Mesothelial cell of epicardium (in vitro differentiated cells): ENCODE measurements at regions not wholly inside any gene's neighbourhood (a gene's known extent, or its start where the extent isn't known, plus 50 kb on each side); places are given as distances from the start of the nearest gene placed in this dataset.

ENCODE experiments used
- DNase-seq, 2 experiments: peaks; one replicate each; pipeline ENCODE4 v3.0.0; 2021; ENCODE audit warnings: low spot score in 2 of 2; ENCODE audit not compliant: unreplicated experiment in 2 of 2
- H3K27ac Mint-ChIP-seq: 2 replicates; pipeline ENCODE4 v1.8.0; 2021; ENCODE audit warnings: mixed read lengths
- H3K27me3 Mint-ChIP-seq: 2 replicates; pipeline ENCODE4 v1.8.0; 2021; ENCODE audit warnings: low read depth, mixed read lengths
- H3K36me3 Mint-ChIP-seq: 2 replicates; pipeline ENCODE4 v1.8.0; 2021; ENCODE audit warnings: mixed read lengths
- H3K4me1 Mint-ChIP-seq: 2 replicates; pipeline ENCODE4 v1.8.0; 2021; ENCODE audit warnings: mixed read lengths
- H3K4me3 Mint-ChIP-seq: 2 replicates; pipeline ENCODE4 v1.8.0; 2021; ENCODE audit warnings: mild to moderate bottlenecking, moderate library complexity, mixed read lengths
- H3K9me3 Mint-ChIP-seq: 2 replicates; pipeline ENCODE4 v1.8.0; 2021; ENCODE audit warnings: mixed read lengths
- TF ChIP-seq, protein P1 (sequence below): fragments of 200-600 bp; sonication (generic); IDR thresholded peaks from one replicate; pipeline ENCODE4 v1.5.0; 2021; ENCODE audit warnings: antibody characterized with exemption; ENCODE audit not compliant: unreplicated experiment

DNA sequence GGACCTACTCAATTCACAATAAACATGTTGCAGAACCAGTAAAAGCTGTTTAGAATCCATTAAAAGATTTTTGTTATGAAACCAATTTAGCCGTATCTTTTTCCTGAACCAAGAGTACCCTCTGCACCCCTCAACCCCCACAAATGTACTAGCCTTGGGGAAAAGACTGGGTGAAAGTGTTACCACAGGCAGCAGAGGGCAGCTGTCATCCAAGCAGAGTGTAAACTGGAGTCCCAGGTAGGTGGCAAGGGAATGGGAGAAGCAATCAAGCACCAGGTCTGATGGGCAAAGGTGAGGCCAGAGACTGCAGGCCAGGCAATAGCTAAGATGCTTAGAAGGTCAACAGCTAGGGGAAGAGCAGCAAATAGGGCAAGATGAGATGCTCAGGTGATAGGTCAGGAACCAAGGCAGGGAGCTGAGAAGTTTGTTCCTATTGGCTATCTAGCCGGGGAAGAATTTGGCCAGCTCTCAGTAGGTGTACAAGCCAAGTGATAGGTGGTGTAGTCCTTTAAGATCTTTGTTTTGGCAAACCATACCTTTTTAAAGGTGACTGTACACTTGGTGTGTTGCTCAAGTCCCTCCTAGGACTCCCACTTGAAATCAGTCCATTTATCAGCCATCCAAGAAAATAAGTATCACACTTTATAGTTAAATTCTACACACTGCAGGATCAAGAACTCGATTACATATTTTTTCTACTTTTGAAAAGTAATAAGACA, 77.8 kb upstream of the CCDC112 start:
- DNase-seq = no peak
- TF ChIP-seq, protein P1, sequence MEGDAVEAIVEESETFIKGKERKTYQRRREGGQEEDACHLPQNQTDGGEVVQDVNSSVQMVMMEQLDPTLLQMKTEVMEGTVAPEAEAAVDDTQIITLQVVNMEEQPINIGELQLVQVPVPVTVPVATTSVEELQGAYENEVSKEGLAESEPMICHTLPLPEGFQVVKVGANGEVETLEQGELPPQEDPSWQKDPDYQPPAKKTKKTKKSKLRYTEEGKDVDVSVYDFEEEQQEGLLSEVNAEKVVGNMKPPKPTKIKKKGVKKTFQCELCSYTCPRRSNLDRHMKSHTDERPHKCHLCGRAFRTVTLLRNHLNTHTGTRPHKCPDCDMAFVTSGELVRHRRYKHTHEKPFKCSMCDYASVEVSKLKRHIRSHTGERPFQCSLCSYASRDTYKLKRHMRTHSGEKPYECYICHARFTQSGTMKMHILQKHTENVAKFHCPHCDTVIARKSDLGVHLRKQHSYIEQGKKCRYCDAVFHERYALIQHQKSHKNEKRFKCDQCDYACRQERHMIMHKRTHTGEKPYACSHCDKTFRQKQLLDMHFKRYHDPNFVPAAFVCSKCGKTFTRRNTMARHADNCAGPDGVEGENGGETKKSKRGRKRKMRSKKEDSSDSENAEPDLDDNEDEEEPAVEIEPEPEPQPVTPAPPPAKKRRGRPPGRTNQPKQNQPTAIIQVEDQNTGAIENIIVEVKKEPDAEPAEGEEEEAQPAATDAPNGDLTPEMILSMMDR = no peak
- peaks cover 6% of the 10 kb centered on the region for H3K4me1 Mint-ChIP-seq

DNA sequence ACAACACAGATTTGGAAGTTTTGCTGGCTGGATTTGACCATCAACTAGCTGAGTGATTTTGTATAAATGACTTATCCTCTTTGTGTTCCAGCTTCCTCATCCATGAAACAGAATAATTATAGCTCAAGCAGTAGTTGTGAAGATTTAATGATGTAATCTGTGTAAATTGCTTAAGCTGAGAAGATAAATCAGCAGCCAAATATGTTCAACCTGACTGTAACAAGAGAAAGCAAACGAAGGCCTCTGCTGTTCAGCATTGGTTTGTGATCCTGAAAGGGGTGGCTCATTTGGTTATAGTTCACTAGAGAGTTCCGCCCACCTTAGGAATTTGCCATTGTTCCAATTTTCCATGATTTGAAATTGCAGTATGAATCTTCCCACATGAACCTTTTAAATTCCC, 75.7 kb upstream of the CCDC112 start:
- no peaks in the 10 kb centered on the region for H3K27me3 Mint-ChIP-seq
- no peaks in the 10 kb centered on the region for H3K4me1 Mint-ChIP-seq
- H3K36me3 Mint-ChIP-seq = no peaks in the 10 kb centered on the region
- no peak overlapping the region for H3K27ac Mint-ChIP-seq
- H3K9me3 Mint-ChIP-seq = no peaks in the 10 kb centered on the region
- TF ChIP-seq, protein P1 = no peak
- no peak for DNase-seq
- no peak overlapping the region for H3K4me3 Mint-ChIP-seq

More for the DNA sequence above, 77.8 kb upstream of the CCDC112 start:
- H3K9me3 Mint-ChIP-seq = no peaks in the 10 kb centered on the region
- H3K27me3 Mint-ChIP-seq = no peaks in the 10 kb centered on the region
- H3K27ac Mint-ChIP-seq = no peak overlapping the region
- no peaks in the 10 kb centered on the region for H3K36me3 Mint-ChIP-seq
- no peak overlapping the region for H3K4me3 Mint-ChIP-seq

DNA sequence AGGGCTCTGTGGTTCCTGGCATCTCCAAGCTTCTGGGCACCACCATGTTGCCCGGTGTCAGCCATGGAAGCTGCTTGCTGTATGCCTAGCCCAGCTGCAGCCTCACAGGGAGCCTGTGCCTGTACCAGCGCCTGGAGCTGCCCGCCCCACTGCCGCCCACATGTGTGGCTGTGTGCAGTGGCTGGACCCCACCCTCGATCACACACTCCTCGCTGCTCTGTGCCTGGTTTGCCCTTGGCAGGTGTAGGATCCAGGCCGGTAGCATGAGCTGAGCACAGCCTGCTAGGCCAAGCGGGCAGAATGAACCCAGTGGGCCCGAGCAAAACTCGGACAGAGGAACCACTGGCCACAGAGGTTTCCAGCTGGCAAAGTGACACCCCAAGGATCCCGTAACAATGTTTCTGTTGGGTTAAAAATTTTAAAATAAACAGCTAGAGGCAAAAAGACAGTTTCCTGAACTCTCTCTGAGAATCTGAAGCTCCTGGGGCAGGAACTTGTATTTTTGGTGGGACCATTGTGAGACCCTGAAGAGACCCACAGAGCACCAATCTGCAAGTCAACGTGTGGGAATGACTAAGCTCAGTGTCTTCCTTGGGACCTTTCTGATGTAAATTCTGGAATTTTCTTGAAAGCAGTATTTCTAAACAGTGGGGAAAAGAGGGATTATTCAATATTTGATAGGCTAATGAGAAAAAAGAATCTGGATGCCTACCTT, 73.1 kb upstream of the CCDC112 start:
- Mint-ChIP-seq H3K27ac (no peak overlapping the region), H3K9me3 (no peaks in the 10 kb centered on the region), H3K4me3 (no peak overlapping the region), H3K4me1 (no peaks in the 10 kb centered on the region), H3K27me3 (no peaks in the 10 kb centered on the region), H3K36me3 (no peaks in the 10 kb centered on the region)
- TF ChIP-seq, protein P1 = no peak
- DNase-seq = no peak

DNA sequence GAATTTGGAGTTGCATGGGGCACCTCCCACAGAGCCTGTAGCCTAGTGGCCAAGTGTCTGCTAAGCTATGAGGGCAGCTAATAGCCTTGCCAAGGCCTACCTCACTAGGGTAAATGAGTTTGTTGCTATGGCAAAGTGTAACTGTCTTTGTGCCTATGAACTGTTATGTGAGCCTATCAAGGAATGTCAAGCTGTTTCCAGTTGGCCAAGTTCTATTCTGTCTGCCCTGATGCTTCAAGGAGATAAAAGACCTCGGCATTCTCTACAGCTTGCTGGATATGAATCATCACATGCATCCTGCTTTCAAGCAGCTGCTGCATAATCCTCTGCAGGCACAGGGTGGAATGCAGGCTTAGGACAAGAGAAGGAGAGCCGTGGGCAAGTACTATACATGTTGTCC, 69.8 kb upstream of the CCDC112 start:
- no peaks in the 10 kb centered on the region for H3K27me3 Mint-ChIP-seq
- no peaks in the 10 kb centered on the region for H3K36me3 Mint-ChIP-seq
- H3K4me1 Mint-ChIP-seq = no peaks in the 10 kb centered on the region
- no peaks in the 10 kb centered on the region for H3K9me3 Mint-ChIP-seq
- no peak overlapping the region for H3K4me3 Mint-ChIP-seq
- TF ChIP-seq, protein P1 = no peak
- no peak for DNase-seq
- no peak overlapping the region for H3K27ac Mint-ChIP-seq

DNA sequence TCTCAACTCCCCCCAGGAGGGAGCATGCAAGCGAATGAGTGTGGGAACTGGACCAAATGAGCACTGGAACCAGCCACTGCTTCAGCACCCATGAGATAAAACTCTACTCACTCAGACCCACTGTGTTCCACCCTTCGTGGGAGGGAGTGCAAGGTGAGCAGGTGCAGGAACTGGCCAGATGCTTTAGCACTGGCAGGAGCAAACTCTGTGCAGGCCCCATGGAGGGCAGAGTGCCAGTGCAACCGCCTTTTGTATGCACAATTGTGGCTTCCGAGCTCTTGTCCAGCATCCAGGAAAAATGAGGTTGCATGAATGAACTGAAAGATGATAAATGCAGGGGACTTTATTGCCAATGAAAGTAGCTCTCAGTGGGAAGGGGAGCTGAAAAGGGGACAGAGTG, 67.4 kb upstream of the CCDC112 start:
- no peak for DNase-seq
- Mint-ChIP-seq H3K27me3 (no peaks in the 10 kb centered on the region), H3K4me3 (no peak overlapping the region), H3K9me3 (no peaks in the 10 kb centered on the region), H3K27ac (no peak overlapping the region), H3K4me1 (peaks cover 10% of the 10 kb centered on the region), H3K36me3 (no peaks in the 10 kb centered on the region)
- TF ChIP-seq, protein P1 = no peak
